ENCODE measurements at regions not wholly inside any gene's neighbourhood (a gene's known extent, or its start where the extent isn't known, plus 50 kb on each side); places are given as distances from the start of the nearest gene placed in this dataset.

DNA sequence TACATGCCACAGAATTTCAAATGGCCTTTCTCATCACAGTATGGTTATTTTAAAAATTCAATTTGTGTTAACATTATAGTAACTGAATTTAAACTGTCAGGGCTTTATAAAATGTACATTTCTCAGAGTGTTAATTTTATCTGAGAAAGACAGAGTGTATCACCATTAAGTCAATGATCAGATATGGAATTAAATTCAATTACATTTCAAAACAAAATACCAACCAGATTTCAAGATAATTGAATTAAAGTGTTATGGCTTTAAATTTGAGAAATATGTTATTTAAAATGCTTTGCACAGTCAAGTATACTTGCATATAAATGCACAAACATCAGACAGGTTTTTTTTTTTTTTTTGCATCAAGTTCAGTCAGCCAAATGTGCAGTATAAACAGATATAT lies 1574.4 kb downstream of the BRINP3 start:
- Histone ChIP-seq H3K9me3 (no peaks in the 10 kb centered on the region), H3K27me3 (no peaks in the 10 kb centered on the region), H3K36me3 (replicated peaks in 1 of 2; ENCODE audit: insufficient read depth in 1 of 2, low read depth in 2 of 2) (no peaks in the 10 kb centered on the region), H3K27ac (no peak overlapping the region), H3K4me1 (no peaks in the 10 kb centered on the region), H3K4me3 (no peak overlapping the region)
- DNase-seq, result no peak
- intact Hi-C loops (cut with DNase I), result no loop called here
- TF ChIP-seq, protein P1, sequence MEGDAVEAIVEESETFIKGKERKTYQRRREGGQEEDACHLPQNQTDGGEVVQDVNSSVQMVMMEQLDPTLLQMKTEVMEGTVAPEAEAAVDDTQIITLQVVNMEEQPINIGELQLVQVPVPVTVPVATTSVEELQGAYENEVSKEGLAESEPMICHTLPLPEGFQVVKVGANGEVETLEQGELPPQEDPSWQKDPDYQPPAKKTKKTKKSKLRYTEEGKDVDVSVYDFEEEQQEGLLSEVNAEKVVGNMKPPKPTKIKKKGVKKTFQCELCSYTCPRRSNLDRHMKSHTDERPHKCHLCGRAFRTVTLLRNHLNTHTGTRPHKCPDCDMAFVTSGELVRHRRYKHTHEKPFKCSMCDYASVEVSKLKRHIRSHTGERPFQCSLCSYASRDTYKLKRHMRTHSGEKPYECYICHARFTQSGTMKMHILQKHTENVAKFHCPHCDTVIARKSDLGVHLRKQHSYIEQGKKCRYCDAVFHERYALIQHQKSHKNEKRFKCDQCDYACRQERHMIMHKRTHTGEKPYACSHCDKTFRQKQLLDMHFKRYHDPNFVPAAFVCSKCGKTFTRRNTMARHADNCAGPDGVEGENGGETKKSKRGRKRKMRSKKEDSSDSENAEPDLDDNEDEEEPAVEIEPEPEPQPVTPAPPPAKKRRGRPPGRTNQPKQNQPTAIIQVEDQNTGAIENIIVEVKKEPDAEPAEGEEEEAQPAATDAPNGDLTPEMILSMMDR (IDR thresholded peaks at IDR 0.05), result no peak
- no peak for TF ChIP-seq POLR2A (IDR thresholded peaks at IDR 0.05)
- ATAC-seq, result no peak

- DNase-seq (no peak), ATAC-seq (no peak)
- Histone ChIP-seq H3K4me3 (no peak overlapping the region), H3K36me3 (replicated peaks in 1 of 2; ENCODE audit: insufficient read depth in 1 of 2, low read depth in 2 of 2) (no peaks in the 10 kb centered on the region), H3K27me3 (no peaks in the 10 kb centered on the region), H3K4me1 (no peaks in the 10 kb centered on the region), H3K27ac (no peak overlapping the region), H3K9me3 (no peaks in the 10 kb centered on the region)
- intact Hi-C loops (cut with DNase I), result no loop called here
- TF ChIP-seq, protein P1 (IDR thresholded peaks at IDR 0.05), result no peak
- no peak for TF ChIP-seq POLR2A (IDR thresholded peaks at IDR 0.05)
- 36 to 52% methylated on average over 2 of the region's 2 CpGs for WGBS, 2 donors
Observed at GRCh38 chr1:188904201-188904600, 1573.5 kb downstream of the BRINP3 start.

GRCh38 chr1:188906921-188907641 lies 1570.6 kb downstream of the BRINP3 start:
- no peaks in the 10 kb centered on the region for H3K27me3 ChIP-seq
- intact Hi-C loops (cut with DNase I), result no loop called here
- 54 to 68% methylated on average over 10 of the region's 10 CpGs for WGBS, 2 donors
- H3K4me3 ChIP-seq, result no peak overlapping the region
- no peaks in the 10 kb centered on the region for H3K4me1 ChIP-seq
- no peak for ATAC-seq
- H3K36me3 ChIP-seq (replicated peaks in 1 of 2; ENCODE audit: insufficient read depth in 1 of 2, low read depth in 2 of 2), result no peaks in the 10 kb centered on the region
- H3K27ac ChIP-seq, result no peak overlapping the region
- TF ChIP-seq, protein P1 (IDR thresholded peaks at IDR 0.05), result no peak
- no peak for TF ChIP-seq POLR2A (IDR thresholded peaks at IDR 0.05)
- no peaks in the 10 kb centered on the region for H3K9me3 ChIP-seq
- no peak for DNase-seq

DNA sequence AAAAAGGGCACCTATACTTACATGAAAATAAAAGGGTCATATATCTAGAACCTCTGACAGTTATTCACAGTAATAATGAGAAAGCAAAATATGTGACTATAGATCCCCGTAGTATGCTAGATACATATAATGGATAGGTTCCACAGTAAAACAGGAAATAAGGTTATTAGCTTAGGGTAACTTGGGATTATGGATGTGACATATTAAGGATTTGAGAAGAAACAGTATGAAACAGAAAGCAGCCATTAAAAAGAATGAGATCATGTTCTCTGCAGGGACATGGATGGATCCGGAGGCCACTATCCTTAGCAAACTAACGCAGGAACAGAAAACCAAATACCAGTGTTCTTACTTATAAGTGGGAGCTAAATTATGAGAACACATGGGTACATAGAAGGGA lies 1547.3 kb downstream of the BRINP3 start:
- Histone ChIP-seq H3K4me3 (no peak overlapping the region), H3K27me3 (no peaks in the 10 kb centered on the region), H3K27ac (no peak overlapping the region), H3K36me3 (replicated peaks in 1 of 2; ENCODE audit: insufficient read depth in 1 of 2, low read depth in 2 of 2) (no peaks in the 10 kb centered on the region), H3K9me3 (no peaks in the 10 kb centered on the region), H3K4me1 (no peaks in the 10 kb centered on the region)
- 55 to 67% methylated on average over 3 of the region's 3 CpGs for WGBS, 2 donors
- no peak for DNase-seq
- no peak for TF ChIP-seq POLR2A (IDR thresholded peaks at IDR 0.05)
- TF ChIP-seq, protein P1 (IDR thresholded peaks at IDR 0.05), result no peak
- intact Hi-C loops (cut with DNase I), result no loop called here
- ATAC-seq, result no peak

- TF ChIP-seq POLR2A (IDR thresholded peaks at IDR 0.05), result no peak
- TF ChIP-seq, protein P1 (IDR thresholded peaks at IDR 0.05), result no peak
- 65 to 82% methylated on average over 1 of the region's 1 CpG for WGBS, 2 donors
Observed at GRCh38 chr1:188931506-188931905, 1546.2 kb downstream of the BRINP3 start.

More at GRCh38 chr1:188931506-188931905, 1546.2 kb downstream of the BRINP3 start:
- DNase-seq (no peak), ATAC-seq (no peak)
- Histone ChIP-seq H3K9me3 (no peaks in the 10 kb centered on the region), H3K36me3 (replicated peaks in 1 of 2; ENCODE audit: insufficient read depth in 1 of 2, low read depth in 2 of 2) (no peaks in the 10 kb centered on the region), H3K4me3 (no peak overlapping the region), H3K27me3 (no peaks in the 10 kb centered on the region), H3K4me1 (no peaks in the 10 kb centered on the region), H3K27ac (no peak overlapping the region)
- intact Hi-C loops (cut with DNase I), result no loop called here

All from body of pancreas (tissue), 4 donors.